GM23338 (cell line): ENCODE measurements at regions not wholly inside any gene's neighbourhood (a gene's known extent, or its start where the extent isn't known, plus 50 kb on each side); places are given as distances from the start of the nearest gene placed in this dataset.

ENCODE experiments used
- ATAC-seq: fragments of 200-7000 bp; cut with Tn5 transposase; 3 replicates; pipeline ENCODE4 v1.9.1; 2020
- DNase-seq: peaks from one replicate; pipeline ENCODE4 v3.0.0-alpha.2; 2015; ENCODE audit warnings: low spot score
- H2AFZ ChIP-seq: fragments of 200-600 bp; sonication (generic); 2 replicates; pipeline ENCODE4 v1.8.0; 2016; ENCODE audit warnings: antibody characterized with exemption, mild to moderate bottlenecking, moderate library complexity
- H3F3A ChIP-seq: fragments of 200-600 bp; sonication (generic); replicated peaks from 2 replicates; pipeline ENCODE4 v1.8.0; 2017; ENCODE audit warnings: antibody characterized with exemption, mixed run types, low read depth
- H3K27ac ChIP-seq: fragments of 200-600 bp; sonication (generic); 2 replicates; pipeline ENCODE4 v1.6.1; 2016; ENCODE audit warnings: low read depth
- H3K27me3 ChIP-seq: fragments of 200-600 bp; sonication (generic); 2 replicates; pipeline ENCODE4 v1.8.0; 2016; ENCODE audit warnings: mild to moderate bottlenecking, mixed run types, moderate library complexity; ENCODE audit not compliant: insufficient read depth
- H3K36me3 ChIP-seq: fragments of 200-600 bp; sonication (generic); 2 replicates; pipeline ENCODE4 v1.8.0; 2016; ENCODE audit warnings: mild to moderate bottlenecking; ENCODE audit not compliant: insufficient read depth
- H3K4me1 ChIP-seq: fragments of 200-600 bp; sonication (generic); 2 replicates; pipeline ENCODE4 v1.8.0; 2016; ENCODE audit warnings: mild to moderate bottlenecking, moderate library complexity; ENCODE audit not compliant: insufficient read depth
- H3K4me2 ChIP-seq: fragments of 200-600 bp; sonication (generic); 2 replicates; pipeline ENCODE4 v1.7.1; 2017; ENCODE audit warnings: mixed run types
- H3K4me3 ChIP-seq: fragments of 200-600 bp; sonication (generic); 2 replicates; pipeline ENCODE4 v1.6.1; 2016; ENCODE audit warnings: mixed run types
- H3K79me2 ChIP-seq: fragments of 200-600 bp; sonication (generic); replicated peaks from 2 replicates; pipeline ENCODE4 v1.8.0; 2017; ENCODE audit warnings: mild to moderate bottlenecking; ENCODE audit not compliant: insufficient read depth
- H3K9me2 ChIP-seq: fragments of 200-600 bp; sonication (generic); 2 replicates; pipeline ENCODE4 v1.8.0; 2017; ENCODE audit not compliant: insufficient read depth
- H4K20me1 ChIP-seq: fragments of 200-600 bp; sonication (generic); replicated peaks from 2 replicates; pipeline ENCODE4 v1.8.0; 2017; ENCODE audit warnings: mild to moderate bottlenecking; ENCODE audit not compliant: insufficient read depth
- H3K27ac Mint-ChIP-seq: 2 replicates; pipeline ENCODE4 v1.8.0; 2020; ENCODE audit warnings: inconsistent platforms, mild to moderate bottlenecking, moderate library complexity, mixed read lengths
- H3K27me3 Mint-ChIP-seq: 3 replicates; pipeline ENCODE4 v1.8.0; 2022; ENCODE audit warnings: low read depth, mild to moderate bottlenecking, moderate library complexity, mixed read lengths, inconsistent platforms; ENCODE audit not compliant: insufficient read depth, poor library complexity
- H3K36me3 Mint-ChIP-seq: 3 replicates; pipeline ENCODE4 v1.8.0; 2021; ENCODE audit warnings: low read depth, mild to moderate bottlenecking, inconsistent platforms, moderate library complexity, mixed read lengths
- H3K4me1 Mint-ChIP-seq: 3 replicates; pipeline ENCODE4 v1.8.0; 2020; ENCODE audit warnings: mild to moderate bottlenecking, inconsistent platforms, mixed read lengths
- H3K4me3 Mint-ChIP-seq: 3 replicates; pipeline ENCODE4 v1.8.0; 2021; ENCODE audit warnings: moderate library complexity, mild to moderate bottlenecking, inconsistent platforms, mixed read lengths
- H3K9me3 Mint-ChIP-seq: 3 replicates; pipeline ENCODE4 v1.8.0; 2020; ENCODE audit warnings: moderate library complexity, mild to moderate bottlenecking, inconsistent platforms, mixed read lengths
- CREB1 ChIP-seq: fragments of 250-450 bp; sonication (Bioruptor Pico); IDR thresholded peaks from 2 replicates; pipeline ENCODE4 v1.5.0; 2020; ENCODE audit warnings: low read depth, mild to moderate bottlenecking, moderate library complexity
- ETS1 ChIP-seq: IDR thresholded peaks from 2 replicates; pipeline ENCODE4 v1.6.1; 2016; ENCODE audit warnings: antibody characterized with exemption
- EZH2 ChIP-seq: fragments of 200-600 bp; sonication (generic); IDR thresholded peaks from one replicate; pipeline ENCODE4 v1.8.0; 2017; ENCODE audit warnings: antibody characterized with exemption, mild to moderate bottlenecking, low read depth; ENCODE audit not compliant: unreplicated experiment
- EZH2phosphoT487 ChIP-seq: fragments of 200-600 bp; sonication (generic); IDR thresholded peaks from one replicate; pipeline ENCODE4 v1.8.1; 2018; ENCODE audit warnings: antibody characterized with exemption; ENCODE audit not compliant: unreplicated experiment
- JUNB ChIP-seq: IDR thresholded peaks from one replicate; pipeline ENCODE4 v1.6.1; 2016; ENCODE audit warnings: antibody characterized with exemption; ENCODE audit not compliant: unreplicated experiment
- NANOG ChIP-seq: IDR thresholded peaks from 2 replicates; pipeline ENCODE4 v1.6.1; 2016; ENCODE audit warnings: antibody characterized with exemption, borderline replicate concordance
- POLR2AphosphoS5 ChIP-seq: IDR thresholded peaks from 2 replicates; pipeline ENCODE4 v1.6.1; 2016; ENCODE audit warnings: antibody characterized with exemption, low read depth
- REST ChIP-seq: IDR thresholded peaks from one replicate; pipeline ENCODE4 v1.6.1; 2018; ENCODE audit warnings: antibody characterized with exemption; ENCODE audit not compliant: unreplicated experiment
- STAT1 ChIP-seq: IDR thresholded peaks from one replicate; pipeline ENCODE4 v1.6.1; 2016; ENCODE audit warnings: antibody characterized with exemption; ENCODE audit not compliant: unreplicated experiment
- ZNF114 ChIP-seq: fragments of 250-450 bp; sonication (Bioruptor Pico); IDR thresholded peaks from 2 replicates; pipeline ENCODE4 v1.5.0; 2020; ENCODE audit warnings: mild to moderate bottlenecking, moderate library complexity
- ZNF331 ChIP-seq: fragments of 250-450 bp; sonication (Bioruptor Pico); IDR thresholded peaks from 2 replicates; pipeline ENCODE4 v1.5.0; 2020; ENCODE audit warnings: low read depth, mild to moderate bottlenecking, moderate library complexity
- ZNF462 ChIP-seq: fragments of 250-450 bp; sonication (Bioruptor Pico); IDR thresholded peaks from 2 replicates; pipeline ENCODE4 v1.5.0; 2020; ENCODE audit warnings: mild to moderate bottlenecking, moderate library complexity
- TF ChIP-seq, protein P1 (sequence below), 2 experiments: fragments of 200-600 bp in 1 of 2; sonication (generic) in 1 of 2; conservative IDR thresholded peaks; 2 replicates each; pipeline versions ENCODE4 v1.5.1 to v1.6.1; 2016 to 2017; ENCODE audit warnings: antibody characterized with exemption in 2 of 2, low read depth in 2 of 2, mild to moderate bottlenecking in 2 of 2, moderate library complexity in 1 of 2

GRCh38 chr9:106404137-106404536 lies 458.8 kb upstream of the ZNF462 start:
- TF ChIP-seq ETS1 (no peak), POLR2AphosphoS5 (no peak), ZNF462 (CRISPR knock-in tag) (no peak), STAT1 (no peak), JUNB (no peak), ZNF331 (no peak), EZH2phosphoT487 (no peak), ZNF114 (CRISPR knock-in tag) (no peak), NANOG (no peak), EZH2 (no peak), CREB1 (CRISPR knock-in tag) (no peak), REST (no peak)
- TF ChIP-seq, protein P1, sequence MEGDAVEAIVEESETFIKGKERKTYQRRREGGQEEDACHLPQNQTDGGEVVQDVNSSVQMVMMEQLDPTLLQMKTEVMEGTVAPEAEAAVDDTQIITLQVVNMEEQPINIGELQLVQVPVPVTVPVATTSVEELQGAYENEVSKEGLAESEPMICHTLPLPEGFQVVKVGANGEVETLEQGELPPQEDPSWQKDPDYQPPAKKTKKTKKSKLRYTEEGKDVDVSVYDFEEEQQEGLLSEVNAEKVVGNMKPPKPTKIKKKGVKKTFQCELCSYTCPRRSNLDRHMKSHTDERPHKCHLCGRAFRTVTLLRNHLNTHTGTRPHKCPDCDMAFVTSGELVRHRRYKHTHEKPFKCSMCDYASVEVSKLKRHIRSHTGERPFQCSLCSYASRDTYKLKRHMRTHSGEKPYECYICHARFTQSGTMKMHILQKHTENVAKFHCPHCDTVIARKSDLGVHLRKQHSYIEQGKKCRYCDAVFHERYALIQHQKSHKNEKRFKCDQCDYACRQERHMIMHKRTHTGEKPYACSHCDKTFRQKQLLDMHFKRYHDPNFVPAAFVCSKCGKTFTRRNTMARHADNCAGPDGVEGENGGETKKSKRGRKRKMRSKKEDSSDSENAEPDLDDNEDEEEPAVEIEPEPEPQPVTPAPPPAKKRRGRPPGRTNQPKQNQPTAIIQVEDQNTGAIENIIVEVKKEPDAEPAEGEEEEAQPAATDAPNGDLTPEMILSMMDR (conservative IDR thresholded peaks at IDR 0.05; ENCODE audit: low read depth in 2 of 2): no peak
- no peak overlapping the region for H3K27ac Mint-ChIP-seq

More at GRCh38 chr9:106404137-106404536, 458.8 kb upstream of the ZNF462 start:
- H3K4me3 ChIP-seq: no peak overlapping the region
- no peak overlapping the region for H2AFZ ChIP-seq
- H3K36me3 Mint-ChIP-seq: no peaks in the 10 kb centered on the region
- ATAC-seq (no peak), DNase-seq (no peak)
- no peak overlapping the region for H3K4me3 Mint-ChIP-seq
- no peaks in the 10 kb centered on the region for H3F3A ChIP-seq
- no peak overlapping the region for H3K4me2 ChIP-seq
- H3K36me3 ChIP-seq: no peaks in the 10 kb centered on the region
- peaks cover 3% of the 10 kb centered on the region; the same call in 1 of the 2 replicates for H3K9me2 ChIP-seq
- no peaks in the 10 kb centered on the region for H3K9me3 Mint-ChIP-seq
- no peaks in the 10 kb centered on the region for H3K27me3 Mint-ChIP-seq
- no peaks in the 10 kb centered on the region for H3K27me3 ChIP-seq
- H3K4me1 ChIP-seq: peaks cover 7% of the 10 kb centered on the region
- no peak overlapping the region for H3K27ac ChIP-seq
- H3K4me1 Mint-ChIP-seq: peaks cover 14% of the 10 kb centered on the region
- H3K79me2 ChIP-seq: no peaks in the 10 kb centered on the region
- no peaks in the 10 kb centered on the region for H4K20me1 ChIP-seq
